GM21529 (cell line): ENCODE measurements at regions not wholly inside any gene's neighbourhood (a gene's known extent, or its start where the extent isn't known, plus 50 kb on each side); places are given as distances from the start of the nearest gene placed in this dataset.
A peak's percentile ranks its signal among the peaks of the same experiment; 100 is the strongest.
"Not testable (repeated sequence)": the region's sequence is repeated elsewhere in the genome, so short reads cannot be mapped to it uniquely, and the experiment has no call there.

ENCODE experiments used
- ATAC-seq: cut with Tn5 transposase; IDR thresholded peaks from one replicate; pipeline ENCODE4 v1.9.1; 2021; ENCODE audit not compliant: unreplicated experiment

DNA sequence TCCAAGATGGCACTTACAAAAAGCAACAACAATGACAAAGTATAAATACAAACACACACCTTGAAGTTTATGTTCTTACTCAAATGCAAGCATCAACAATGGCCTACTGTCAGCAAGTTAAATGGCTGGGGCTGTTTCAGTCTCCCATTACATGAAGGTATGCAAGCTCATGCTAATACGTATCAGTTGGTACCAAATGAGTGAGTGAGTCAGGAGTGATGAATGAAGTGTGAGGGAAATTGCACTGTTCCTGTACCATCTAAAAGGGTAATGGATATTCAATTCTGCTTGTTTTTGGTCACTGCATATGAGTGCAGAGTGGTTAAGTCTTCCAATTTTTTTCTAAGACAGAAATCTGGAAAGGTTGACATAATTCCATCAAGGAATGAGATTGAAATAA is 964.9 kb downstream of the MAT2B start:
- ATAC-seq: no peak

DNA sequence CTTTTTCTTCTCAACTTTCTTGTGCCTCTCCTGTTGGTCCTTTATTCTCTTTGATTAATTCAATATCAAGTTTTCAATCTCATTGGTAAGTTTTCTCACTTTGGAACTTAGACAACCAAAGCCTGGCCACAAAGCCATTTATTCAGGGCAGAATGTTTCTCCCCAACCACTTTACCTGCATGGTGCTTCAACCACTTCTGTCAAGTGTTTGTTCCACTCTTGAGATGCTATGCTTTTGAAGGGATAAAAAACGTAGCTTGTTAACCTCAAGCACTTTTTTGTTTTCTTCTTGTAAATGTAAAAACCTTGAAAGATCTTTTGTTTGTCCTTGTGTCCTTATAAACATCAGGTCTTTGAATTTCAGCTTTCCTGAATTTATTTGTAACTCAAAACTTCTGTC is 966.7 kb downstream of the MAT2B start:
- ATAC-seq: no peak

DNA sequence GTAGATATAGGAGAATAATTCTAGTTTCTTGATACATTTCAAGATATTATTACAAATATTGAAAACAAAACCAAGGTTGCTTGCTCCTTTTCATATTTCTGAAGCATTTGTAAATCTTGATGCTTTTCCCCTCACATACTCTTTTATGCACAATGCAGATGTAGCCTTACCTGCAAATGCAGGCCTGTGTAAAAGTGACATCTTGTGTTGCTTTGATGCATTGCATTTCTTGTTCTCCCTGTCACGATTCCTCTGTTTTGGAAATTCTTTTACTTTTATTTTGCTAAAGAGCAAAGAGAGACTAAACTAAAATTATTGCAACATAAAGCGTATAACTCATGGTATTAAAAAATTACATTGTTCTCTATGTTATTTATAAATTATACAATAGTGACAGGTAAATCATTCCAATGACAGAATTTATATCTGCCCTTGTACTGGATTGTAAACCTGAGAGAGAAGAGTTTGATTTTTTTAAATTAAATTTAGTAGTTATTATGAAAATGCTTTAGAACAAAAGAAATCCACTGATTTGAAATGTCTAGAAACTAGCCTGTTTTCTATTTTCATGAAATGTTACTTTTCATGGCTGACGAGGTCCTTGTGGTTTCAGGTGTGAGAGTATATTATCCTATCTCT is 970.0 kb downstream of the MAT2B start:
- ATAC-seq: no peak

DNA sequence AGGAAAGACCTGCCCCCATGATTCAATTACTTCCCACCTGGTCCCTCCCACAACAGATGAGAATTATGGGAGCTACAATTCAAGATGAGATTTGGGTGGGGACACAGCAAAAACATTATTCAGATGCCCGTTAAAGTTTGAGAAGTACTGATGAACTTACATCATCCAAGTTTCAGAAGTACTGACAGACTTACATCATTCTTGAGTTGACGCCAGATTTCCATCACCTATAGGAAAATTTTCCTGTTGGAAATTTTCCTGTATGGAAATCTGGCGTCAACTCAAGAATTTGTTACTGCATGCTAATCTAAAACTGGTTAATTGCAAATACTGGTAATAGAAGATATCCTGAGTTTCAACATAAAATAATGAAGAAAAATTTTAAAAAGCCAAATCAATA is 975.9 kb downstream of the MAT2B start:
- no peak for ATAC-seq

DNA sequence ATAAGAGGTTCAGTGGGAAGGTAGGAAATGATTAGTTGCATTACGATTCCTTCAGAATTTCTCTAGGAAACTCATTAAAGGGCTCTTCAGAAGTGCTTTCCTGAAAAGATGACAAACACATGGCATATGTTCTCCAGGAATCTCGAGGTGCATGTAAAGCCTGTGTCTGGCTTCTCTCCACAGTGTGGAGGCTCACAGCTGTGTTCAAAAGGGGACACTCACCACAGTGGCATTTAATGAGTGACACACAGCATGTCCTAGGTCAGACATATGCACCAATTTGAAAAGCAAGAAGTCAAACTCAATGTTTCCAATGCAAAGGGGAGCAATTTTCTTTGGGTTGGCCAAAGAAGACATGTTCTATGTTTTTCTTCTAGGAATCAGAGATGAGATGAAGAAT is 976.9 kb downstream of the MAT2B start:
- ATAC-seq: no peak

DNA sequence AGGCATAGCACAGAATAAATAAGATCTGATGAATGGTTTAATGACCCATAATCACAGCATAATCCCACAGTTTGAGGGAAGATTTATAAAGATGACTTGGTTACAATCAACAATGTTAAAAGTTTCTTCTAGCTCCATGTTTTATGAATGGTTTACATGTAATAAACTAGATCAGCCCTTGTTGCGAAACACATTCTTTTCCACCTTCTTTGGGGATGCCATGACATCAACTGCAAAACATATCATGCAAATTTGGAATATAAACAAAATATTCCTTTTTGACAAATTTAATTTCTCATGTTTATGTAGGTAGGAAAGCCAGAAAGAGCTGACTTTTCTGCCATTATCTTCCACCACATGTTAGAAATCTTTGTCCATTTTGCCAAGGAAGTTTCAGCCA is 979.5 kb downstream of the MAT2B start:
- no peak for ATAC-seq

DNA sequence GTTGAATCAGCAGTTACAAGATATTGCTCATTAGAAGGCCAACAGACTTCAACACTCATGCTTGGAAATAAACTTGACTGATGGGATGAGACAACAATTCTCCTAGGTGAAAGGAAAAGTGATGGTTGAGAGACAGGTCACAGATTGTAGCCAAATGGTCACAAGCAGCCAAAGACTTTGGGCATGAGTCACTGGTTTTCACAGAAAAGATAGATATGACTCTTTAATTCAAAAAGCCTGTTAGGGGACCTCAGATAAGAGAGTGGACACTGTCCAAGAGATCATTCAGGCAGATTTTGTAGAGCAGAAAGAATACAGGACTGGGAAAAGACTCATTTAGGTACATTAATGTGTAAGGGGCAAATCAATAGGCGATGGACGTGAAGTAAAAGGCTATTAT is 982.5 kb downstream of the MAT2B start:
- no peak for ATAC-seq

DNA sequence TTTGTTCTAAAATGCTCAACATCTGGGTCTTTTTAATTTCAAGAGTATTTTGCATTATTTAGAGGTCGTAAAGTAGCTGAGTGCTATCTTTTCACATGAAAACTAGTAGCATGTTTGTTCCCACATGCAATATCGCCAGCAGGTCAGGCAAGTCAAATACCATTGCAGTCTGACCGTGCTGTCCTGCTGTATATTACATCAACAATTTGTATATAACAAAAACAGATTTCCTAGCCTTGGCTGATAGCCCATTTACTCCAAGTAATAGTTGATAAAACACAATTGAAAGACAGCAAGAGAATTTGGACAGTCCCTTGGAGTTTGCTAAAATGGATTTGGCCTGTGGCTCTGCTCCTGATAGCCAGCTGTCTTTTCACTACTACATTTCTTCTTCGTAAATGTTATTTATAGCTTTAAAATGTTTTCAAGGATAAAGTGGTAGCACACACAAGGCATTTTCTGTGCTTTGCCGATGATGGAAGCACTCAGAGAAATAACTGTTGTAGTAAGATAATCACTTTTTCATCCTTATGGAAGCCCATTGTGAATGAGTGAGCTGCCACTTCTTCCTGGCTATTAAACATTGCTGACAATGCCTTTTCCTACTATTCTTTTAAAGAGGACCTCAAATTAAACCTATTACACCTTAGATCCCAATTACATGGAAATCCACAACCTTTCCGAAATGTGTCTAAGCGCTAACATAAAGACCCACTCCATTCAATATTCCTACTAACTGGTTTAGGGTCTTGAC is 992.1 kb downstream of the MAT2B start:
- ATAC-seq: no peak

DNA sequence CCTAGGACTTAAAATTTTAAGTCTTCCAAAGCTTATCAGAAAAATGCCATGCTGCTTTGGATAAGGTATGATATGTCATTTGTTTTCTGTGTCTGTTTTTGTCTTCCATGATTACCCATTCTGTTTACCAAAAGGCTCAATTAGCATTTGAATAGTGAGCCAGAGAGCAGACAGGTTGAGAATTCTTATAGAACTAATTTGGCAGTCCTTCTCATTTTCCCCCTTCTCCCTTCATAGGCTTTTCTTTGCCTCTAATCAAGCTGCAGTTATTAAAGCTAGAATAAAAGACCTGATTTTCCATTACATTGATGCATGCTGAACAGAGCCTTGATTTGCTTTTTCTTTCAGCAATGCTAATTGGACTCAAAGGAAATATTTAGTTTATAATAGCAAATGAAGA is 993.0 kb downstream of the MAT2B start:
- no peak for ATAC-seq

DNA sequence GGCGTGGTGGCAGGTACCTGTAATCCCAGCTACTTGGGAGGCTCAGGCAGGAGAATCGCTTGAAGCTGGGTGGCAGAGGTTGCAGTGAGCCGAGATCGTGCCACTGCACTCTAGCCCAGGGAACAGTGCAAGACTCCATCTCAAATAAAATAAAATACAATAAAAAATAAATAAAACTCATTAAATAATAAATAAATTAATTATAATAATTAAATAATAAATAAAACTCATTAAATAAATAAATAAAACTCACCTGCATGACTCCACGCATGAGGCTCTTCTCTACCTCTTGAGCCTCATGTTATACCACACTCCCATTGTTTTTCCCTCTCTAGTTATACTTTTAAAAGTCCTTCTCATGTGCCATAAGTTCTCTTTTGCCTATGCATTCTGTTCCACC is 995.4 kb downstream of the MAT2B start:
- no peak for ATAC-seq

DNA sequence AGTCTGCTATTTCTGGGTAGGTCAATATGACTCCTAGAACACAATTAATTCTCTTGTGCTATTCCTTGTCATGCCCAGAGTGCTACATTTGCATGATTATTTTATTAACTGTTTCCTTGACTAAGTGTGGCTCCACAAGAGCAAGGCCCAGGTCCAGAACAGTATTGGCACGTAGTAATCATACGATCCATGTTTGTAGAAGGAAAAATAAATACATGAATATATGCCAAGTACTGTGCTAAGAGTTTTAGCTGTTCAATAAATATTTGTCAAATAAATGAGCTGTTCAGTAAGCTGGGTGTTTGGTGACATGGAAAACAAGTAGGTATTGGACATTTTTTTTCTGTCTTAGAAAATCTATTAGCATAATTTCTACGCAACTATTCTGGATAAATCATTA is 995.9 kb downstream of the MAT2B start:
- no peak for ATAC-seq

DNA sequence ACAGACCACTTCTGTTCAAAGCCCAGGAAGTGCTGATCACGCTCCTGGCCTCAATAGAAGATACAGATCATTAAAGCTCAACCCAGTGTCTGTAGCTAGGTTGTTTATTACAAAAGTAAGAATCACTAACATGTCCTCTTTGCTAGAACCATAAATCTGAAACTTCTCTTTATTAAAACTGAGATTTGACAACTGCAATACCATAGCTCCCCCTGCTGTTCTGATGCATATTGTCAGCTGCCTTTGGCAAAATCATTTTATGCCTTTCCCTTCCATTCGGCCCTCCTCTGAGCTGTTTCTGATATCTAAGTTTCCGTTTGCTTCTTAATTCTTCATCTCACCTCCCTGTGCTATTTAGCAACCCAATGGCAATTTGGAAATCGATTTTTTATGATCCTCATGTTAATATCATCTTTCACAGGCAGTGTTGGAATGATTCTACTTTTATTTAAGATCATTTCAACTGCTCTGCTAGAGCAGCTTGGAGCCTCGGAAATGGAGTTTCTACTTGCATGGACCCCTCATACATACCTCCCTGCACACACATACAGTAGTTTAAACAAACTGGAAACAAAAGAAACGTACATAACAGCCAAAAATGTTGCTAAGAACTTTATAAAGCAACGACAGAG is 998.8 kb downstream of the MAT2B start:
- ATAC-seq: peak; percentile 73

DNA sequence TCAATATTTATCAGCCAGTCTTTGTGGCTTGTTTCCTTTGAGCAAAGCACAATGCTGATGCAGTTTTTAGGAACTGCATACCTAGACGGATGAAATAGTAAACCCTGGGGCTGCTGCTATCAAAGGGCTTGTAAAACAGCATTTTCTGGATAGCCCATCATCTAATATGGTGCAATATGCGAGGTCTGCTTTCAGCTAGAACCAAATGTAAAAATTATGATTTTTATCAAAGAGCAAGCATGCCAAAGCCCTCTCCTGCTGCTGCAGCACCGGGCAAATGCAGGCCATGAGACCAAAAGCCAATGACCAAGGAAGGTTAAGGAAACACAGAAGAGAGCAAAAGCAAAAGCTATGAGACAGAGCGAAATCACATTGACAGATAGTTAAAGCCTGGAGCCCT is 1000.4 kb downstream of the MAT2B start:
- ATAC-seq: no peak

DNA sequence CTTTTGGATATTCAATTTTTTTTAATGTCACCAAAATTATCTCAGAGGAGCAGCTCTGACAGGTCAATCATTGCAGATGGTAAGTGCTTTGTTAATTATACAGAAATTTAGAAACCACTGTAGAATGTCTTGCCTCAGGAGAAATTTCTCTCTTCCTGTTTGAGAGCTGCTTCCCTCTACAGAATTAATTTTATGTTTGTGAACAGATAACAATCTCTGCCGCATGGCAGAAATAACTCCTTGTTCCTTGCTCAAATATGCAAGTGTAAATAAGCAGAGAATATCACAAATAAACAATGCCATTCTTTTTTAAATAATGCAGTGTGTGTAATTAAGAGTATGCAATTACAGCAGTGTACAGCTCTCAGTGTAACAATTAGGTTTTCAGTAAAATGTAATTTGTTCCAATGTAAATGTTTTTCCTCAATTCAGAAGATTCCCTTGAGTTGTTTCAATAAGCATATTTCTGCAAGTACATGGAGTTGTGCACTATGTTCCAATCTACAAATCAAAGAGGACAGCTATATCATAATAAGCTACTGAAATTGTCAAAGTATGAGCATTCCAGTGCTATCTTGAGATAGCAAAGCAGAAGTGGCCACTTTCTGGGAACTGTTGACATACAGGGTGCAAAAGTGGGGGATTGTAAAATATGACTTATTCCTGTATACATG is 1012.8 kb downstream of the MAT2B start:
- no peak for ATAC-seq

DNA sequence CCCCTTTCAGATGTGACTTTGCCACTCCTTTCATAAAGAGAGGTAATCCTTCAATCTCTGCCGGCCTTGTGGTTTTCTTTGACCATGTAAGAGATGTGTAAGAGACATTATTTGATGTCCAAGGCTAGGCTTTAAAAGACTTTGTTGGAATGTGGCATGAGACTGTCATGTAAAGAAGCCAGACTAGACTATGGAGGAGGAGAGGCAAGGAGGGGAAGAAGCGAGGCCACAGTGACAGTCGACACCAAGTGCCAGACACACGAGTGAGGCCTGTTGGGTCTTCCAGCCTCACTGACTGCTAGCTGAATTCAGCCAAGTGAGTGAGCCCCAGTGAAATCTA is 1013.3 kb downstream of the MAT2B start:
- no peak for ATAC-seq

DNA sequence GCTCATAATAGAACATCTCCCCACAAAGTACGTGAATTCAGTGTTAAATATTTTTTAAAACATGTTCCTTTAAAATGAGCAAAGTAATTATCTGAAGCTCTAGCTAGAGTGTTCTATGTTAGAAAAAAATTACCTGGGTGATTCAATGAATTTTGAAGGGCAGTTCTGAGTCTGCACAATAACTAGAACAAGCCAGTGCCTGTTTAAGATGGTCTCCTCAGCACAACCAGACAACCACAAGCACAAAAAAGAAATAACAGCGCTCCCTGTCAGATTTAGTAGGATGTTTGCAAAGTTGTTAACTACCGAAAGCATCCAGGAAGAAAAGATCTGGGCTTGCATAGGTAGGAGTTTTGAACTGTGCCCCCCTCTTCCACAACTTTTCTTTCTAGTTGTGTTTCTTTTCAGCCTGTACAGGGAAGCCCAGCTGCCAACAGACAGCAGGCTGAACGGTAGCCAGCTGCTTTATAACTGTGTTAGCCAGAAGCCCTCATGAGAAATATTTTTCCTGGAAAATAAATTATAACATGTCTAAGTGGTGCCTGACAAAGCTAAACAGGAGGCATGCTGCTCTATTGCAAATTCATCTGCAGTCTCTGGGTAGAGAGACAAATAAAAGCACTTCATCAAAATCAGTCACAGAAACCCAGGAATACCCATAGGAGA is 1026.9 kb downstream of the MAT2B start:
- ATAC-seq: no peak

DNA sequence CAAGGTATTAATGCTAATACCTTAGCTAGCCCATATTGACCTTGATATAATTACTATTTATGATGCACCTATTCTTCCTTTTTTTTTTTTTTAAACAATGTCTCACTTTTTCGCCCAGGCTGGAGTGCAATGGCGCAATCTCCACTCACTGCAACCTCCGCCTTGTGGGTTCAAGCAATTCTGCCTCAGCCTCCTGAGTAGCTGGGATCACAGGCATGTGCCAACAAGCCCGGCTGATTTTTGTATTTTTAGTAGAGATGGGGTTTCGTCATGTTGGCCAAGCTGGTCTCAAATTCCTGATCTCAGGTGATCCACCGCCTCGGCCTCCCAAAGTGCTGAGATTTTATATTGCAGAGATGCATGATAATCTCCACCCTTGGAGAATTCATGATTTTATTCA is 1028.0 kb downstream of the MAT2B start:
- ATAC-seq: not testable (repeated sequence)

DNA sequence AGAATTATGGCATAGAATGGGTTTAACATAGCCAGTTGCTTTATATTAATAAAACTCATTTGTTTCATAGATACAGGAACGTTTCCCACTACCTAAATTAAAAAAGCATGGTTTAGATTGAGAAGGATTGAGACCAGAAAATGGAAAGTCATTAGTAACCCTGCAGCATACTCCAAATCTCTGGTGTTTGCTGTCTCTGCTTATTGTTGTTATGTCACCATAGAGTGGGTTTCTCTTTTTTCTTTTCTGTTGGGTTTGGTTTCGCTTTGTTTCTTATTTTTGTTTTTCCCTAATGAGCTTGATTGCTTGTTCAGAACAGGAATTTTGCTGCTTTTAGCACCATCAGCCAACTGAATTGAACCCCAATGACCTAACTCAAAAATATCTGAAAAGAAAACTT is 1034.8 kb downstream of the MAT2B start:
- ATAC-seq: no peak

DNA sequence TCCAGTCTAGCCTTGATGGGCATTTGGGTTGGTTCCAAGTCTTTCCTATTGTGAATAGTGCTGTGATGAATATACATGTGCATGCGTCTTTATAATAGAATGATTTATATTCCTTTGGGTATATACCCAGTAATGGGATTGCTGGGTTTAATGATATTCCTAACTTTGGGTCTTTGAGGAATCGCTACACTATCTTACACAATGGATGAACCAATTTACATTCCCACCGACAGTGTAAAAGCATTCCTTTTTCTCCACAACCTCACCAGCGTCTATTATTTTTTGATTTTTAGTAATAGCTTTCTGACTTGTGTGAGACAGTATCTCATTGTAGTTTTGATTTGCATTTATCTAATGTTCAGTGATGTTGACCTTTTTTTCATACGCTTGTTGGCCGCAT is 1040.1 kb downstream of the MAT2B start:
- ATAC-seq: no peak

DNA sequence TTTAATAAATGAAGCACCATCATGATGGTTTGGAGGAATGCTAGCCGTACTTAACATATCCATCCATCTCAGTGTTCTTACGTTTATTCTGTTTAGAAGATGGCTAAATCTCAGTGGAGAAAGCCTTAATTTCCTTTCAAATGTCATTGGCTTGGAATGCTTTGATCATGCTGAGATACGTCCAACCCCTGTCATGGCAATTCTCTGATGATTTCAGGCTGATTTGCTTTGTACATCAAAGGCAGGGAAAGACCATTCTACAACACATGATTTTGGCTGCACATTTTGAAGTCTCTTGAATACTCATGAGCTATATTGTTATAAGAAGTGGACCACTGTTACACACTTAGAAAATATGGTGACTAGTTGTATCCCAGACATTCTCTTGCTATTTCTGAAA is 1048.4 kb downstream of the MAT2B start:
- ATAC-seq: no peak

DNA sequence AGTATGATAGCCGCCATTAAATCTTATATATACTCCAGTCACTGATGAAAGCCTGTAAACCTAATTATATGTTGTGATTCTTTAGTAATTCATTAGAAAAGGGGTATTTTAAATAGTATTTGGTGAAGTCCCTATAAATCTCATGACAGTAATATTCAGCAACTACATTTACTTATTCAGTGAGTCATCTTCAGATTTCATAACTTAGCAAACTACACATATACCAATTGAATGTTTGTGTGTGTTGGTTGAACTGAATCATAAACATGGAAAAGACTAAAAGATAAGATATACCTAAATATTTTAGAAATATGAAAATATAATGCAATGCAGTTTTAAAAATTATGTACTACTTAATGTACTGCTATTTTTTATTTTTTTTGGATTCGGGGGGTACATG is 1050.4 kb downstream of the MAT2B start:
- ATAC-seq: no peak

DNA sequence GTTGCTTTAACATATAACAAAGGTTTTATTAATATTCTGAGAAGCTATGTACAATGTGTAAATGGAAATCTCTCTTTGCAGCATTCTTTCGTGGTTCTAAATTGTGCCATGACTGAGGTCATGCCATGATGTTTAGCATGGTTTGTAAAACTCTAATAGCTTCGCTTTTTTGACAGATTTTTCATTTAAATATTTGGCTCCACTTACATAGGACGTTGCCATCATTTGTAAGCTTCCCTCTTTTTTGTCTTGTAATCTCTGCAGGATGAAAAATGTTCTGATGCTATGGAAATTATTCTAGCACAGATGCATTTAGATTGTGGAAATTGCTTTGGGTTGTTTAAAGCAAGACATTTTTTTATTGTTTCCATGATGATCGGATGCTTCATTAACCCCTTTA is 1054.8 kb downstream of the MAT2B start:
- no peak for ATAC-seq
